Type B pancreatic cell (in vitro differentiated cells): ENCODE measurements at regions not wholly inside any gene's neighbourhood (a gene's known extent, or its start where the extent isn't known, plus 50 kb on each side); places are given as distances from the start of the nearest gene placed in this dataset.
A peak's percentile ranks its signal among the peaks of the same experiment; 100 is the strongest.
"Not testable (repeated sequence)": the region's sequence is repeated elsewhere in the genome, so short reads cannot be mapped to it uniquely, and the experiment has no call there.

Experiments
- DNase-seq: peaks from one replicate; pipeline ENCODE4 v3.0.0; 2021; ENCODE audit warnings: mixed read lengths; ENCODE audit not compliant: unreplicated experiment; ENCODE audit errors: extremely low spot score
- H3K27ac Mint-ChIP-seq: 2 replicates; pipeline ENCODE4 v1.8.0; 2021; ENCODE audit warnings: mild to moderate bottlenecking, mixed read lengths
- H3K27me3 Mint-ChIP-seq: 2 replicates; pipeline ENCODE4 v1.8.0; 2021; ENCODE audit warnings: mixed read lengths
- H3K36me3 Mint-ChIP-seq: 2 replicates; pipeline ENCODE4 v1.8.0; 2021; ENCODE audit warnings: mixed read lengths
- H3K4me1 Mint-ChIP-seq: one replicate; pipeline ENCODE4 v1.8.0; 2021; ENCODE audit warnings: mixed read lengths; ENCODE audit not compliant: unreplicated experiment
- H3K4me3 Mint-ChIP-seq: 2 replicates; pipeline ENCODE4 v1.8.0; 2021; ENCODE audit warnings: mild to moderate bottlenecking, mixed read lengths
- H3K9me3 Mint-ChIP-seq: 2 replicates; pipeline ENCODE4 v1.8.0; 2021; ENCODE audit warnings: mixed read lengths

DNA sequence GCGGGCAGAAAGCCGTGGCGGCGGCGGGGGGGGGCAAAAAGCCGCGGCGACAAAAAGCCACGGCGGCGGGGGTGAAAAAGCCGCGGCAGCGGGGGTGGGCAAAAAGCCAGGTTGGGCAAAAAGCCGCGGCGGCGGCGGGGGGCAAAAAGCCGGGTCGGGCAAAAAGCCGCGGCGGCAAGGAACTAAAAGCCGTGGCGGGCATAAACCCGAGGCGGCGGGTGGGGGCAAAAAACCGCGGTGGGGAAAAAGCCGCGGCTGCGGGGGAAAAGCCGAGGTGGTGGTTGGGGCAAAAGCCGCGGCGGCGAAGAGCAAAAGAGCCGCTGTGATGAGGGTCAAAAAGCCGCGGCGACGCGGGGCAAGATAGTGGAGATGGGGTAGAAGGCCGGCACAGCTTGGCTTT lies 1834.2 kb downstream of the FOXD4L5 start:
- not testable (repeated sequence) for H3K27ac Mint-ChIP-seq, DNase-seq, H3K9me3 Mint-ChIP-seq, H3K27me3 Mint-ChIP-seq, H3K36me3 Mint-ChIP-seq, H3K4me1 Mint-ChIP-seq, H3K4me3 Mint-ChIP-seq

DNA sequence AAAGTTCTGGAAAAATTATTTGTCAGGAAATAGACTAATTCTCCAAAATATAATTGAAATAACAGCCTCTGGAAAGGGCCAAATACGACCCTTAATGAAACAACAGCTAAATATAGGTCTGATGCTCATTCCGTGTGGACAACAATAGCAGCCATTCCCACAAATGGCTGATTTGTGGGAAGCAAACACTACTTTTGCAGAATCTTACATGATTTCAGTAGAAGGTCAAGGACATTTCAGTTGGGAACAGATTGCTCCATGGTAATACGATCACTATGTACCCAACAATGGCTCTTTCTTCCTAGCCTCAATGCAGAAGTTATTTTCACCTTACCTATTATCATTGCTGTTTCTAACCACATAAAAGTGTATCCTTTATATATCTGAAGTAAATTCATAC lies 1859.9 kb downstream of the FOXD4L5 start:
- not testable (repeated sequence) for DNase-seq, H3K36me3 Mint-ChIP-seq, H3K4me3 Mint-ChIP-seq, H3K27me3 Mint-ChIP-seq, H3K9me3 Mint-ChIP-seq, H3K27ac Mint-ChIP-seq, H3K4me1 Mint-ChIP-seq

GRCh38 chr9:63390897-63391296 lies 1894.1 kb downstream of the FOXD4L5 start:
- H3K27ac Mint-ChIP-seq, H3K4me1 Mint-ChIP-seq, H3K27me3 Mint-ChIP-seq, H3K9me3 Mint-ChIP-seq, H3K4me3 Mint-ChIP-seq, H3K36me3 Mint-ChIP-seq, DNase-seq: not testable (repeated sequence)

- peak overlapping the region; percentile 90 for H3K4me3 Mint-ChIP-seq
- not testable (repeated sequence) for H3K36me3 Mint-ChIP-seq, H3K4me1 Mint-ChIP-seq, H3K27me3 Mint-ChIP-seq, H3K9me3 Mint-ChIP-seq, H3K27ac Mint-ChIP-seq
- peak; percentile 51 for DNase-seq
These were observed 1899.5 kb downstream of the FOXD4L5 start for GRCh38 chr9:63385479-63385878.

GRCh38 chr9:63379864-63380263 lies 1905.1 kb downstream of the FOXD4L5 start:
- not testable (repeated sequence) for H3K4me1 Mint-ChIP-seq, H3K27ac Mint-ChIP-seq, H3K4me3 Mint-ChIP-seq, H3K27me3 Mint-ChIP-seq, DNase-seq, H3K9me3 Mint-ChIP-seq, H3K36me3 Mint-ChIP-seq

GRCh38 chr9:63354219-63354618 lies 1930.8 kb downstream of the FOXD4L5 start:
- H3K27ac Mint-ChIP-seq, DNase-seq, H3K27me3 Mint-ChIP-seq, H3K36me3 Mint-ChIP-seq, H3K4me1 Mint-ChIP-seq, H3K4me3 Mint-ChIP-seq, H3K9me3 Mint-ChIP-seq: not testable (repeated sequence)

DNA sequence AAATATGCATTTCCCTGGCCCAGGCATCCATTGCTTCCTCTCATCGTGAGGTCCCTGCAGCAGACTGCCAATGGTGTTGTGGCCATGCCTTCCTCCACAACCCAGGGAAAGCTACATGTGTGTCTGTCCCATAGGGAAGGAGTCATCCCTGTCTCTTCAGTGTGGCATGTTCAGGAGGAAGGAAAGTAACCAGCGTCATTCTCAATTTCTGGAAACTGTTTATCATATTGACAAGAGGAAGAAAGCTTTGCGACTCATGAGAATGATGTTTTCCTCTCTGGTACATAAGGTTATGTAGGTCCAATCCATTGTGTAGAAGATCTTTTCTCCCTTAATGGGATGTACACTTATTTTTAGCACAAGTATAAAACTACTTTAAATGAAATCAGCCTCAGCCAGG lies 1937.7 kb downstream of the FOXD4L5 start:
- H3K9me3 Mint-ChIP-seq, H3K4me3 Mint-ChIP-seq, H3K27ac Mint-ChIP-seq, H3K4me1 Mint-ChIP-seq, DNase-seq, H3K27me3 Mint-ChIP-seq, H3K36me3 Mint-ChIP-seq: not testable (repeated sequence)

GRCh38 chr9:63346310-63347048 lies 1938.5 kb downstream of the FOXD4L5 start:
- DNase-seq, H3K4me3 Mint-ChIP-seq, H3K36me3 Mint-ChIP-seq, H3K9me3 Mint-ChIP-seq, H3K4me1 Mint-ChIP-seq, H3K27me3 Mint-ChIP-seq, H3K27ac Mint-ChIP-seq: not testable (repeated sequence)

DNA sequence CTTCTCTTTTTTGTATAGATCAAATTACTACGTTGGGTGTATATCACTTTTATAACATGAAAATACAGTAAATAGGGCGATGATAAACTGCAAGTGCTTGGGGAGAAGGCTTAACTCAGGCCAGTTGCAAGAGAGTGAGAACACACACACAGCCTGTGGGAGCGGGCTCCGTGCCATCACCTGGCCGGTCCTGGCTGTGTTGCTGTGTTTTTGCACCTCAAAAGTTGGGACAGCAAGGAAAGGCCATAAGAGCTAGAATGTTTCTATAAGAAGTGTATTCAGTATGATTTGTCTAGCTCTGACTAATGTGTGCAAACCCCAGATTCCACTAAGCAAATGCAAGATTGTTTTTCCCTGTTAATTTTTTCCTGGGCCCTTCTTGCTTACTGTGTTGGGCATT lies 1940.6 kb downstream of the FOXD4L5 start:
- H3K4me3 Mint-ChIP-seq, H3K9me3 Mint-ChIP-seq, H3K36me3 Mint-ChIP-seq, H3K27me3 Mint-ChIP-seq, H3K27ac Mint-ChIP-seq, H3K4me1 Mint-ChIP-seq, DNase-seq: not testable (repeated sequence)

DNA sequence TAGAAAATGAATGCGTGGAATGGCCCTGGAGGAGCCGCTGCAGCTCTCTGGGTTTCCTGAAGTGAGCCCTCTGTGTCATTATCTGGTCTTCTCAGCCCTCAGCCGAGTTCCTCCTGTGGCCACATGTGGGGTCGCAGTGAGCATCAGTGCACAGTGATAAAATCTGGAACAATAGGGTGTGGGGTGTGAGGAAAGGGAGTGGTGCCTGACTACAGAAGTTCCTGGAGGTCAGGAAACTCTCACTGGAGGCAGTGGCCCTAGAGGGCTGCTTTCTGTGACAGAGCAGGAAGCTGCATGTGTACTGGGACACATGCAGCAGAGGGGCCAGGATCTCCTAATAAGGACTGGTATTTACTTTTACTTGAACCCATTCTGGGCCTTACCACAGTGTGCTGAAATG lies 1942.5 kb downstream of the FOXD4L5 start:
- not testable (repeated sequence) for H3K4me3 Mint-ChIP-seq, H3K36me3 Mint-ChIP-seq, H3K9me3 Mint-ChIP-seq, H3K4me1 Mint-ChIP-seq, H3K27me3 Mint-ChIP-seq, H3K27ac Mint-ChIP-seq, DNase-seq

- not testable (repeated sequence) for DNase-seq, H3K27ac Mint-ChIP-seq, H3K4me1 Mint-ChIP-seq, H3K27me3 Mint-ChIP-seq, H3K9me3 Mint-ChIP-seq, H3K36me3 Mint-ChIP-seq, H3K4me3 Mint-ChIP-seq
These were observed 1947.0 kb downstream of the FOXD4L5 start for GRCh38 chr9:63337899-63338604.

- H3K4me1 Mint-ChIP-seq, H3K9me3 Mint-ChIP-seq, H3K27ac Mint-ChIP-seq: not testable (repeated sequence)
These were observed 1949.7 kb downstream of the FOXD4L5 start for GRCh38 chr9:63335286-63335685.

DNA sequence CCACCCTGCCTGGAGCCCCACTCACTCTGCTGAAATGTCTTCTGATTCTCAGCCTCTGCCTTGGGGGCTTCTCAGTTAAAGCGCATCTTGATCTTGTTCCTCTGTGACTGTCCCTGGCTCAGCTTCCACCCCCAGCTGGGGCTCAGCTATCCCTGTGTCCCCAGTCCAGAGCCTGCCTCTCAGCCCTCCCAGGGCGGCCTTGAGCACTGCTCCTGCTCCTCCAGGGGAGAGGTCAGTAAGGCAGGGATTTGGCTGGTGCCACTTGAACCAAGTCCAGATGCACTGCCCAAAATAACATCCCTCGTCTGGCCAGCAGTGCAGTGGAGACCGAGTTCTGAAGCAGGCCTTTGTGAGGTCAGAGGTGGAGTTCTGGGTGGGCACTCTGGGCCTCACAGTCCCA lies 1950.8 kb downstream of the FOXD4L5 start:
- H3K36me3 Mint-ChIP-seq, H3K4me3 Mint-ChIP-seq, H3K9me3 Mint-ChIP-seq, H3K27ac Mint-ChIP-seq, H3K27me3 Mint-ChIP-seq, H3K4me1 Mint-ChIP-seq, DNase-seq: not testable (repeated sequence)

More at GRCh38 chr9:63335286-63335685, 1949.7 kb downstream of the FOXD4L5 start:
- H3K36me3 Mint-ChIP-seq, H3K4me3 Mint-ChIP-seq, DNase-seq, H3K27me3 Mint-ChIP-seq: not testable (repeated sequence)

GRCh38 chr9:63333083-63333482 lies 1951.9 kb downstream of the FOXD4L5 start:
- H3K4me1 Mint-ChIP-seq, H3K9me3 Mint-ChIP-seq, H3K27ac Mint-ChIP-seq, H3K4me3 Mint-ChIP-seq, DNase-seq, H3K36me3 Mint-ChIP-seq, H3K27me3 Mint-ChIP-seq: not testable (repeated sequence)
